Muscle of leg (tissue), 3 donors: ENCODE measurements at regions not wholly inside any gene's neighbourhood (a gene's known extent, or its start where the extent isn't known, plus 50 kb on each side); places are given as distances from the start of the nearest gene placed in this dataset.

Source experiments
- DNase-seq: peaks from one replicate; pipeline ENCODE4 v3.0.0; 2013
- H3K27ac ChIP-seq: one replicate; pipeline ENCODE4 v1.5.1; 2013; ENCODE audit warnings: mild to moderate bottlenecking, low read length, control low read depth
- H3K27me3 ChIP-seq: one replicate; pipeline ENCODE4 v1.6.1; 2013; ENCODE audit warnings: low read length; ENCODE audit not compliant: control insufficient read depth, insufficient read depth
- H3K36me3 ChIP-seq: one replicate; pipeline ENCODE4 v1.6.1; 2013; ENCODE audit warnings: low read length; ENCODE audit not compliant: control insufficient read depth, insufficient read depth
- H3K4me1 ChIP-seq: one replicate; pipeline ENCODE4 v1.6.1; 2013; ENCODE audit warnings: low read length; ENCODE audit not compliant: control insufficient read depth, insufficient read depth
- H3K4me3 ChIP-seq: one replicate; pipeline ENCODE4 v1.5.1; 2013; ENCODE audit warnings: low read length, control low read depth
- H3K9me3 ChIP-seq: replicated peaks from 2 replicates; pipeline ENCODE4 v1.6.1; 2013; ENCODE audit warnings: low read depth, low read length; ENCODE audit not compliant: control insufficient read depth
- WGBS: methylation state at CpG from one replicate; pipeline ENCODE4 v1.1.5; 2013; ENCODE audit warnings: missing lambda C conversion rate; ENCODE audit not compliant: insufficient coverage; 5-methylcytosine and 5-hydroxymethylcytosine counted together

- Histone ChIP-seq H3K4me3 (no peak overlapping the region), H3K9me3 (no peaks in the 10 kb centered on the region), H3K27me3 (no peaks in the 10 kb centered on the region), H3K27ac (no peak overlapping the region), H3K36me3 (no peaks in the 10 kb centered on the region), H3K4me1 (no peaks in the 10 kb centered on the region)
- WGBS = no CpG with 5 or more reads among the region's 3 CpGs
- DNase-seq = no peak
Measured at GRCh38 chr15:27686369-27686768, 412.7 kb downstream of the OCA2 start.

- Histone ChIP-seq H3K4me3 (no peak overlapping the region), H3K4me1 (no peaks in the 10 kb centered on the region), H3K27ac (no peak overlapping the region), H3K27me3 (no peaks in the 10 kb centered on the region), H3K36me3 (no peaks in the 10 kb centered on the region), H3K9me3 (no peaks in the 10 kb centered on the region)
- DNase-seq = no peak
- WGBS = 76% methylated on average over 6 of the region's 6 CpGs
Measured at GRCh38 chr15:27685644-27686043, 413.5 kb downstream of the OCA2 start.

DNA sequence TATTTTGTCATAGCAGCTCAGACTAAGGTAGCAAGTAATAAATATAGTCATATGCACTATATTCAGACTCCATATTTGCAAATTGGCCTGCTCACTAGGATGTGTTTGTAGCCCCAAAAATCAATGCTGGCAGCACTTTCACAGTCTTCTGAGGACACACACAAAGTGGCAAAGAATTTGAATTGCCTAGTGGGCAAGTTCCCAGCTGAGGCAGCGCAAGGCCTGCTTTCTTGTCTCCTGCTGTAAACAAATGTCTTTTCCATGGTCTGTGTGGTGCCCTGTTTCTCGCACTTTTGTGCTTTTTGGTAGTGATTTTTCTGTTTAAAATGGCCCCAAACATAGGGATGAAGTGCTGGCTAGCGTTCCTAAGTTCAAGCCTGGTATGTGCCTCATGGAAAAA lies 416.0 kb downstream of the OCA2 start:
- Histone ChIP-seq H3K36me3 (no peaks in the 10 kb centered on the region), H3K4me3 (no peak overlapping the region), H3K27me3 (no peaks in the 10 kb centered on the region), H3K9me3 (no peaks in the 10 kb centered on the region), H3K4me1 (no peaks in the 10 kb centered on the region), H3K27ac (no peak overlapping the region)
- DNase-seq = no peak
- 73% methylated on average over 3 of the region's 3 CpGs for WGBS

- no CpG with 5 or more reads among the region's 8 CpGs for WGBS
- no peaks in the 10 kb centered on the region for H3K36me3 ChIP-seq
Measured at GRCh38 chr15:27681038-27681437, 418.1 kb downstream of the OCA2 start.

DNA sequence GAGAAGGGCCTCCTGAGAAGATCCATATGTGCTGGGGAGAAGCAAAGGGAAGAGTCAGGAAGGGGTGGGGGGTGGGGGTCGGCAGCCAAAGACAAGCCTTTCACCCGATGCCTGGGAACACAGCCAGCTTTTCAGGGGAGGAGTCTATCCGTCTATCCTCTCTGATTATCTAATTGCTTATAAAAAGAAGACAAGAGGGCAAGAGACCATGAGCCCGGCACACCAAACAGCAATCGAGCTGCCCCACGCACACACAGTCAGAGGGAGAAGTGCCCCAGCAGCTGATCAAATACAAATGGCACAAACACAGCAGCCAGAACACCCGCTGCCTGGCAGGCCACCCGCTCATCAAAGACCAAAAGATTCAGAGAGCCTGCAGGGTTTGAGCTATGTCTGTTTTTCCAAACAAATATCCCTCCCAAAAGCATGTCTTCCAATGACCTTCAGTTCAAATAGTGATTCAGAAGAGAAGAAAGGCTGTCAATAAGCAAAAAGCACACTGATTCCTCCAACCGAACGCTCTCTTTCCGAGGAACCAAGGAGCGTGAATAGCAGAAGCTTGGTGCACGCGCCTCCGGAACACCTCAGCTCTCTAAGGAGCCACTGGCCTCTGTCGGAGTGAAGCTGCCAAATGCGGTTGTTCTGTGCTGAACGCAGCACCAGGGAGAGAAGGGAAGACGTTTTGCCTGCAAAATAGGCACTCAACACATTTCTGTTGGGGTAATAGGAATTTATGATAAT lies 419.2 kb downstream of the OCA2 start:
- WGBS = 9% methylated on average over 7 of the region's 19 CpGs
- Histone ChIP-seq H3K27ac (no peak overlapping the region), H3K4me3 (no peak overlapping the region), H3K27me3 (no peaks in the 10 kb centered on the region), H3K4me1 (no peaks in the 10 kb centered on the region), H3K9me3 (no peaks in the 10 kb centered on the region), H3K36me3 (no peaks in the 10 kb centered on the region)
- DNase-seq = peak; percentile 64

More at GRCh38 chr15:27681038-27681437, 418.1 kb downstream of the OCA2 start:
- no peak overlapping the region for H3K4me3 ChIP-seq
- no peaks in the 10 kb centered on the region for H3K4me1 ChIP-seq
- no peaks in the 10 kb centered on the region for H3K27me3 ChIP-seq
- no peak for DNase-seq
- no peak overlapping the region for H3K27ac ChIP-seq
- H3K9me3 ChIP-seq = no peaks in the 10 kb centered on the region

- 67% methylated on average over 1 of the region's 4 CpGs for WGBS
- no peaks in the 10 kb centered on the region for H3K4me1 ChIP-seq
- H3K36me3 ChIP-seq = no peaks in the 10 kb centered on the region
- H3K27ac ChIP-seq = no peak overlapping the region
- no peaks in the 10 kb centered on the region for H3K27me3 ChIP-seq
- no peak for DNase-seq
- no peak overlapping the region for H3K4me3 ChIP-seq
- H3K9me3 ChIP-seq = no peaks in the 10 kb centered on the region
Measured at GRCh38 chr15:27679203-27679602, 419.9 kb downstream of the OCA2 start.

- H3K4me3 ChIP-seq = no peak overlapping the region
- H3K27me3 ChIP-seq = no peaks in the 10 kb centered on the region
- 86% methylated on average over 5 of the region's 6 CpGs for WGBS
Measured at GRCh38 chr15:27677951-27678350, 421.2 kb downstream of the OCA2 start.

GRCh38 chr15:27676647-27677046 lies 422.5 kb downstream of the OCA2 start:
- no peaks in the 10 kb centered on the region for H3K27me3 ChIP-seq
- no peaks in the 10 kb centered on the region for H3K36me3 ChIP-seq
- peaks cover 12% of the 10 kb centered on the region for H3K4me1 ChIP-seq
- H3K27ac ChIP-seq = no peak overlapping the region
- 90% methylated on average over 9 of the region's 9 CpGs for WGBS
- no peak for DNase-seq
- no peak overlapping the region for H3K4me3 ChIP-seq
- H3K9me3 ChIP-seq = no peaks in the 10 kb centered on the region

More at GRCh38 chr15:27677951-27678350, 421.2 kb downstream of the OCA2 start:
- Histone ChIP-seq H3K36me3 (no peaks in the 10 kb centered on the region), H3K4me1 (no peaks in the 10 kb centered on the region), H3K9me3 (no peaks in the 10 kb centered on the region), H3K27ac (no peak overlapping the region)
- no peak for DNase-seq

- 73% methylated on average over 7 of the region's 8 CpGs for WGBS
- DNase-seq = no peak
- peaks cover 18% of the 10 kb centered on the region for H3K4me1 ChIP-seq
- H3K27ac ChIP-seq = no peak overlapping the region
- no peaks in the 10 kb centered on the region for H3K27me3 ChIP-seq
- no peak overlapping the region for H3K4me3 ChIP-seq
- H3K9me3 ChIP-seq = no peaks in the 10 kb centered on the region
- no peaks in the 10 kb centered on the region for H3K36me3 ChIP-seq
Measured at GRCh38 chr15:27675571-27675970, 423.5 kb downstream of the OCA2 start.

- Histone ChIP-seq H3K27ac (no peak overlapping the region), H3K9me3 (no peaks in the 10 kb centered on the region), H3K27me3 (no peaks in the 10 kb centered on the region), H3K36me3 (no peaks in the 10 kb centered on the region), H3K4me3 (no peak overlapping the region), H3K4me1 (peaks cover 21% of the 10 kb centered on the region)
- 81% methylated on average over 8 of the region's 10 CpGs for WGBS
- no peak for DNase-seq
Measured at GRCh38 chr15:27674826-27675225, 424.3 kb downstream of the OCA2 start.
